IPS DF 4.7 (cell line): ENCODE measurements at regions not wholly inside any gene's neighbourhood (a gene's known extent, or its start where the extent isn't known, plus 50 kb on each side); places are given as distances from the start of the nearest gene placed in this dataset.
"Not testable (repeated sequence)": the region's sequence is repeated elsewhere in the genome, so short reads cannot be mapped to it uniquely, and the experiment has no call there.

ENCODE experiments used
- DNase-seq: peaks from one replicate; pipeline ENCODE4 v3.0.0-alpha.2; 2013; ENCODE audit warnings: low spot score; ENCODE audit errors: extremely low read depth

- no peak for DNase-seq
Measured at GRCh38 chr22:22346401-22347107, 102.0 kb downstream of the VPREB1 start.

GRCh38 chr22:22348127-22348814 is 103.7 kb downstream of the VPREB1 start:
- peak; percentile 60 for DNase-seq

- no peak for DNase-seq
Measured at GRCh38 chr22:22348815-22349454, 104.3 kb downstream of the VPREB1 start.

GRCh38 chr22:22349455-22349836 is 104.9 kb downstream of the VPREB1 start:
- no peak for DNase-seq

- no peak for DNase-seq
Measured at GRCh38 chr22:22351366-22351765, 106.8 kb downstream of the VPREB1 start.

- no peak for DNase-seq
Measured at GRCh38 chr22:22352371-22352999, 107.9 kb downstream of the VPREB1 start.

- no peak for DNase-seq
Measured at GRCh38 chr22:22355096-22355834, 110.7 kb downstream of the VPREB1 start.

- DNase-seq, result peak; percentile 68
Measured at GRCh38 chr22:22357024-22357883, 112.7 kb downstream of the VPREB1 start.

- no peak for DNase-seq
Measured at GRCh38 chr22:22358152-22358551, 113.6 kb downstream of the VPREB1 start.

GRCh38 chr22:22358686-22359085 is 114.1 kb downstream of the VPREB1 start:
- DNase-seq, result no peak

GRCh38 chr22:22359465-22359864 is 114.9 kb downstream of the VPREB1 start:
- DNase-seq, result no peak

- DNase-seq, result no peak
Measured at GRCh38 chr22:22360014-22360413, 115.4 kb downstream of the VPREB1 start.

- DNase-seq, result no peak
Measured at GRCh38 chr22:22362311-22362710, 117.7 kb downstream of the VPREB1 start.

GRCh38 chr22:22362936-22363335 is 118.3 kb downstream of the VPREB1 start:
- no peak for DNase-seq

GRCh38 chr22:22364207-22364606 is 119.6 kb downstream of the VPREB1 start:
- no peak for DNase-seq

- no peak for DNase-seq
Measured at GRCh38 chr22:22366537-22366936, 122.0 kb downstream of the VPREB1 start.

GRCh38 chr22:22368516-22368915 is 123.9 kb downstream of the VPREB1 start:
- DNase-seq, result no peak

- not testable (repeated sequence) for DNase-seq
Measured at GRCh38 chr22:22369219-22369963, 124.8 kb downstream of the VPREB1 start.

GRCh38 chr22:22369964-22370270 is 125.3 kb downstream of the VPREB1 start:
- DNase-seq, result no peak

GRCh38 chr22:22371031-22371541 is 126.5 kb downstream of the VPREB1 start:
- DNase-seq, result no peak
